Activated naive CD8-positive, alpha-beta T cell (primary cell): ENCODE measurements at regions not wholly inside any gene's neighbourhood (a gene's known extent, or its start where the extent isn't known, plus 50 kb on each side); places are given as distances from the start of the nearest gene placed in this dataset.
"Not testable (repeated sequence)": the region's sequence is repeated elsewhere in the genome, so short reads cannot be mapped to it uniquely, and the experiment has no call there.

Source experiments
- H3K27ac Mint-ChIP-seq: one replicate; pipeline ENCODE4 v1.8.0; 2021; ENCODE audit warnings: mixed read lengths
- H3K27me3 Mint-ChIP-seq: one replicate; pipeline ENCODE4 v1.8.0; 2021; ENCODE audit warnings: mixed read lengths
- H3K36me3 Mint-ChIP-seq: one replicate; pipeline ENCODE4 v1.8.0; 2021; ENCODE audit warnings: mixed read lengths
- H3K4me1 Mint-ChIP-seq: one replicate; pipeline ENCODE4 v1.8.0; 2021; ENCODE audit warnings: low read depth, mixed read lengths
- H3K4me3 Mint-ChIP-seq: one replicate; pipeline ENCODE4 v1.8.0; 2021; ENCODE audit warnings: mild to moderate bottlenecking, mixed read lengths
- H3K9me3 Mint-ChIP-seq: one replicate; pipeline ENCODE4 v1.8.0; 2021; ENCODE audit warnings: low read depth, mixed read lengths

DNA sequence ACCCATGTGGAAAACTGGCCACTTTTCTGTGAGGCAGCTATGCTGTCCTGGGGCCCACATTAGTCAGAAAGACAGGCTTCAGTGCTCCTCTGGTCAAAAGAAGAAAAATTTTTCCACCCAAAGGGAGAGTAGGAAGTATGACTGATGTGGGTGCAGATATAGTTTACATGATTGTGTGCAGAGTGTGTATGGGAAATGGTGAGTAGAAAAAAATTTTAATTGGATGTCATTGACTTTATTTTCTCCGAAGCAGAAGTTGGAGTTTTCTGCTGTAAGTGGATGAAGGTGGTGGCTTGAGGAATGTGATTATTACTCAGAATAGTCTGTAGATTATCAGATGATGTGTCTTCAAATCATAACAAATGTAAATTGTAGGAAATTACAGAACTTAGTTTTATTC, 241.5 kb upstream of the IGFBP7 start:
- Mint-ChIP-seq H3K36me3 (no peaks in the 10 kb centered on the region), H3K4me1 (no peaks in the 10 kb centered on the region), H3K4me3 (no peak overlapping the region), H3K27ac (no peak overlapping the region), H3K9me3 (no peaks in the 10 kb centered on the region), H3K27me3 (peaks cover 2% of the 10 kb centered on the region)

DNA sequence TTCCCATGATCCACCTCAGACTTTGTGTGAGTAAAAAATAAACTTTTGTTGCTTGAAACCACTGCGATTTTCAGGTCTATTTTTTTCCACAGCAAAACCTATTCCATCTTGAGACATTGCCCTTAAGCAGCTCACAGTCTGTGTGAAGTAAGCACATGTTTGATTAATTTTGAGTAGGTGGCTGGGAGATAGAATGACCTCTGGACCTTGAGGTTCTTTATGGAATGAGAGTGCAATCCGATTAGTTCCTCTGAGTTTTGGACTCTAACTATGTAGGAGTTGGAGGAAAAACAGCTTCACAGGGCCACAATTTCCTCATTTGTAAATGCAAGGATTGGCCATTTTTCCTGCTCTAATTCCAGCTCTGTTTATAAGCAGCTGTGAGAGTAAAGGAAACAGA, 234.1 kb upstream of the IGFBP7 start:
- H3K27ac Mint-ChIP-seq: no peak overlapping the region
- H3K9me3 Mint-ChIP-seq: peaks cover 4% of the 10 kb centered on the region
- no peaks in the 10 kb centered on the region for H3K4me1 Mint-ChIP-seq
- H3K36me3 Mint-ChIP-seq: no peaks in the 10 kb centered on the region
- H3K4me3 Mint-ChIP-seq: no peak overlapping the region
- H3K27me3 Mint-ChIP-seq: peaks cover 7% of the 10 kb centered on the region

DNA sequence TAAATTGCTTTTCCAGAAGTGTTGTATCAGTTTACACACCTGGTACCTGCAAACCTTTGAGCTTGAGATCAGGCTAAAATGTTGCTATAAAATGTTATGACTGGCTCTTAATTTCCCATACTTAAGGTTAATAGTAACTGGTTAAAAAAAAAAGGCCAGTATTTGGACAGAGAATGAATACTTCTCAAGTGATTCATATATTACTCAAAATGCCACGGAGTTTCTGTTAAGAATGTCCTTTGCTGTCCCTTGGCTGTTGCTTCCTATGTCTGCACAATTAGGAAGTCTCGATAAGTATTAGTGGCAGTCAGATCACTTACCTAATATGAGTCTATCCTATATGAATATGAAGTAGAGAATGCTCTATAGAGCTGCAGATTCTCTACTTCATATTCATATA, 232.2 kb upstream of the IGFBP7 start:
- H3K4me1 Mint-ChIP-seq: no peaks in the 10 kb centered on the region
- no peak overlapping the region for H3K27ac Mint-ChIP-seq
- H3K4me3 Mint-ChIP-seq: no peak overlapping the region
- peaks cover 9% of the 10 kb centered on the region for H3K27me3 Mint-ChIP-seq
- H3K9me3 Mint-ChIP-seq: peaks cover 4% of the 10 kb centered on the region
- H3K36me3 Mint-ChIP-seq: no peaks in the 10 kb centered on the region

DNA sequence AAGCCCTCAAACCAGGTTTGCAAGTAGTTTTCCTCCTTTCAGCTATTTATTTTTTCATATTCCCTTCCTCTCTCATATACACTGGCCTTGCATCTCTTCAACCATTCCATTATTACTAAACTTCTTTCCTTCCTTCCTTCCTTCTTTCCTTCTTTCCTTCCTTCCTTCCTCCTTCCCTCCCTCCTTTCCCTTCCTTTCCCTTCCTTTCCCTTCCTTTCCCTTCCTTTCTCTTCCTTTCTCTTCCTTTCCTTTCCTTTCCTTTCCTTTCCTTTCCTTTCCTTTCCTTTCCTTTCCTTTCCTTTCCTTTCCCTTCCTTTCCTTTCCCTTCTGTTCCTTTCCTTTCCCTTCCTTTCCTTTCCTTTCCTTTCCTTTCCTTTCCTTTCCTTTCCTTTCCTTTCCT, 228.7 kb upstream of the IGFBP7 start:
- not testable (repeated sequence) for H3K36me3 Mint-ChIP-seq, H3K4me3 Mint-ChIP-seq, H3K27me3 Mint-ChIP-seq, H3K27ac Mint-ChIP-seq, H3K9me3 Mint-ChIP-seq, H3K4me1 Mint-ChIP-seq

DNA sequence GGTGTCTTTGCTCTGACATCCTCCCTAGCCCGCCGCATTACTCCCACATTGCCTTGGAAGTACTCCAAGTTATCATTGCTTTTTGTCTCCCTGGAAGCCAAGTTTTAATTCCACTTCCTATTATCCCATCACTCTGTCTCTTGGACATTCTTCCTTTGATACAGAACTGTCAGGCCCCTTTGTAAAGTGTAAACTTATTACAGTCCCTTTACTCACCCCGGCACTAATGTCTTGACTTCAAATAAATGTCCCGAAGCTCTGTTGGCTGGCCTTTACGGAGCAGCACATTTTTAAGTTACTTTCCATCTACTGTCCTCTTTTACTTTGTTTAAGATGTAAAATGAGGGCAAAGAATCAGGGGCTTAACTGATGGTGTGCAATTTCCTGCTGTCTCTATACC, 223.5 kb upstream of the IGFBP7 start:
- Mint-ChIP-seq H3K9me3 (no peaks in the 10 kb centered on the region), H3K36me3 (no peaks in the 10 kb centered on the region), H3K4me1 (no peaks in the 10 kb centered on the region), H3K4me3 (no peak overlapping the region), H3K27ac (no peak overlapping the region), H3K27me3 (no peaks in the 10 kb centered on the region)

DNA sequence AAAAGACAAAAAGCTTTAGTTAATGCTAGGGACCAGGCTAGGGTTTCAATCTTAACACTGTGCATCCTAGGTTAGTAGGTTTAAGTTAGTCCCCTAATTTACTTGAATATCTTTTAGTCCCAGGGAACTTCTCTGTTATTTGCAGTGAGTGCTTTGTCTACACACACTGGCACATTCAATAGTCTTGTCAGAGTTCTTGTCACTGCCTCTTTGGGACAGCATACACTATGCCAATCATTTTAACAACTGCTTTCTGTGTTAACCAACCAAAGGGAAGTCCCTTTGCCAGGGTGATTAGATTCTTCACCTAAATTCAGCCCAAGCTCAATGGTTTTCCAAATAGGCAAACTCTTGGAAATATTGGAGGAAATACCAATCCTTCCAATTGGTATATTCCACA, 221.8 kb upstream of the IGFBP7 start:
- Mint-ChIP-seq H3K27ac (no peak overlapping the region), H3K9me3 (no peaks in the 10 kb centered on the region), H3K4me3 (no peak overlapping the region), H3K36me3 (no peaks in the 10 kb centered on the region), H3K4me1 (no peaks in the 10 kb centered on the region), H3K27me3 (no peaks in the 10 kb centered on the region)

DNA sequence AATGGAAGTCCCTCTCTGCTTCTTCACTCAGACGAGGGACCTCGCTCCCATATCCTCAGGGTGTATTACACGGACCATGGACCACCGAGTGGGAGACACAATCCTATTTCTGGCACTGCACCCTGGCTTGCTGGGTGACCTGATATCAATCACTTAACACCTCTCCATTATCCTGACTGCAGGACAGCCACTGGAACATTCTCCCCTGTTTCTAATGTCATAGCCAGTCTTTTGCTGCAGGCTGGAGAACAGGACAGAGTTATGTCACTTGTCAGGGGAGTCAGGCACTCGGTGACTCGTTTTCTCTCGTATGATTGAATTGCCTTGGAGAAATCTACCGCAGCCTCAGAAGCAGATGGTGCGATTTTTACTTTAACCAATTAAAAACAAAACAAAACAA, 219.1 kb upstream of the IGFBP7 start:
- Mint-ChIP-seq H3K4me3 (no peak overlapping the region), H3K9me3 (no peaks in the 10 kb centered on the region), H3K27ac (no peak overlapping the region), H3K36me3 (no peaks in the 10 kb centered on the region), H3K27me3 (peaks cover 2% of the 10 kb centered on the region), H3K4me1 (no peaks in the 10 kb centered on the region)

DNA sequence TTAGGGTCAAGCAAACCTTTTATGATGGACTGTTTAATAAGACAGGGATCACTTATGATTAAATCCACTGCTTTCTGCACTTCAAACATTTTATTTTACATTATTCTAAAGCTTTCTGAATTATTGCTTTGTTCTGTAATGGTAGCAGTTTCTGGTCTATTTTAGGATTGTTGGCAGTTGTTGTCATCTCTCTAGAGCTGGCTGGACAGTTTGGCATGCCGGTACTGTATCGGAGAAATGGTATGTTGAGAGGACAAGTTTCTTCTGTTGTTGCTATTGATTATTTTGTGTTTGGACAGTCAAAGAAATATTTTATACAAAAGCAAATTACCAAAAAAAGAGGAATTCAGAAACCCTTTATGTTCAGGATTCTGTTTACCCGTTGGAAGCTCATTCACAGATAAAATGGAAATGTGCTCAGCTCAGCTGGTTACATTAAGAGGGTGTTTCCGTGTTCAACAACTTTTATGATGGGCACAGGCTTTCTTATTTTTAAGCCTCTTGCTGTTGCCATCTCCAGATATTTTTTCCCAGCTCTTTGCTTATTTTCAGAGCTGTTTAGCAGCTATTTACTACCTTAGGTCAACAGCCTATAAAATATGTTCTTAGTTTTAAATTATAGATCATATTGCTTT, 214.6 kb upstream of the IGFBP7 start:
- Mint-ChIP-seq H3K36me3 (no peaks in the 10 kb centered on the region), H3K9me3 (no peaks in the 10 kb centered on the region), H3K4me1 (no peaks in the 10 kb centered on the region), H3K27ac (no peak overlapping the region), H3K4me3 (no peak overlapping the region), H3K27me3 (peaks cover 4% of the 10 kb centered on the region)

DNA sequence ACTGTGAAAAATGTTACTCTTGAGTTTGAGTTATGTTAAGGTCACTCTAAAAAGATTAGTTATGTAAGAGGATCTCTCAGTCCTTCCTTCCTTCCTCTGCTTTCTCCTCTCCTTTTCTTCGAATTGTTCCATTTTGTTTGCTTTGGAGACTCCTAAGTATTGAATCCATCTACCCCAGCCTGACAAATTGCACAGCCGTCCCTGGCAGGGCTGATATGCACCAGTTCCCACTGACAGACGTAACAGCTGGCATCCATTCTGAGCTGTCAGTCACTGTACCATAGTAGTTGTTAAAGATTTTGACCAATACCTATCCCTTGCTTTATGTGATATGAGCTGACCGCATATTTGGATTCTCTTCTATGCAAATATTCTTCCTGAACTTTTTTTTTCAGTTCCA, 210.7 kb upstream of the IGFBP7 start:
- H3K4me3 Mint-ChIP-seq: no peak overlapping the region
- H3K27me3 Mint-ChIP-seq: peaks cover 4% of the 10 kb centered on the region
- no peak overlapping the region for H3K27ac Mint-ChIP-seq
- H3K9me3 Mint-ChIP-seq: no peaks in the 10 kb centered on the region
- H3K36me3 Mint-ChIP-seq: no peaks in the 10 kb centered on the region
- H3K4me1 Mint-ChIP-seq: no peaks in the 10 kb centered on the region

DNA sequence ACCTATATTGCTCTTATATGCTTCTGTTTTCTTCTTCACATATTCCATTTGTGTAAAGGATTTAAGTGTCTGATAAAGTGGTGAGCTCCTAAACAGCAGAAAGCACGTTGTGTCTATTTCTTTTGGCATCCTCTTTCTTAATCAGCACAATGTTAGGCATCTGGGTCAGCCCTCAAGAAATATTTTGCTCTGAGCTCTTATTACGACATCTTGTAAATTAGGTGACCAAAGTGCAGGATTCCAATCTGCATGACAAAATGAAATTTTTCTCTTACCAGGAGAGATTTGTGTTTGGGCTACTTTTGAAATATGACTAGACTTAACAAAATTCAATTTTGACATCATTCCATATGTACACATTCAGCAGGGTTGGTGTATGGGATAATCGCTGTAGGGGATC, 210.0 kb upstream of the IGFBP7 start:
- no peaks in the 10 kb centered on the region for H3K9me3 Mint-ChIP-seq
- peaks cover 2% of the 10 kb centered on the region for H3K27me3 Mint-ChIP-seq
- no peak overlapping the region for H3K4me3 Mint-ChIP-seq
- no peak overlapping the region for H3K27ac Mint-ChIP-seq
- no peaks in the 10 kb centered on the region for H3K4me1 Mint-ChIP-seq
- H3K36me3 Mint-ChIP-seq: no peaks in the 10 kb centered on the region

DNA sequence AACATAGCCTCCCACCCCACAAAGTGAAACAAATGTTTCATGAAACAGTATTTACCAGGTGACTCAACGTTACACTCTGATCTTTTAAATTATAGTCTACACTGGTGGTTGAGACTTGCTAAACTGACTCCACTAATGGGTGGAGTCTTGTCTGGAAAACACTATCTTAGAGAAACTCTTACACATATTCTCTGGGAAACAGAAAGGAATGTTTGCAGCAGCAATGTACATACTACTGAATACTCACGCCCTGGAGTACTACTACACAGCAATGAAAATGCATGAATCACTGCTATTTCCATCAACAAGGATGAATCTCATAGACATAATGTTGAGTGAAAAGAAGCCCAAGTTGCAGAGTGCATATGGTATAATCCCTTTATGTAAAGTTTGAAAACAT, 208.5 kb upstream of the IGFBP7 start:
- H3K27me3 Mint-ChIP-seq: peaks cover 2% of the 10 kb centered on the region
- H3K4me1 Mint-ChIP-seq: no peaks in the 10 kb centered on the region
- no peaks in the 10 kb centered on the region for H3K36me3 Mint-ChIP-seq
- no peak overlapping the region for H3K4me3 Mint-ChIP-seq
- no peaks in the 10 kb centered on the region for H3K9me3 Mint-ChIP-seq
- no peak overlapping the region for H3K27ac Mint-ChIP-seq

DNA sequence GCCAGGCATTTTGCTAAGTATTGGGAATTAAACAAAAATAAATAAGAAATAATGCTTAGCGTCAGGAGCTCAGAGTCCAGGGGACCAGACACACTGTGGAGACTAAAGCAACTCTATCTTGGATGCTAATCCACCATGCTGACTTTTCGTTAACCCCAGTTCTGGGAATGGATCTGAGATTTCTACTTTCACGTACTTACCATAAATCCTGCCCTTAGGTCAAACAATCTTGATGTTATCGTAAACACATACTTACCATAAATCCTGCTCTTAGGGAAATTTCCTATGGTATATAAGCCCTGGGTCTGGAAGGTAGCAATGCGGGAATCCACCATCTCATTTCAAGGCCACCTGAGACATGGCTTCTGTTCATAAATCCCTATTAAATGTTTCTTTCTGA, 204.5 kb upstream of the IGFBP7 start:
- Mint-ChIP-seq H3K27me3 (no peaks in the 10 kb centered on the region), H3K9me3 (no peaks in the 10 kb centered on the region), H3K4me1 (no peaks in the 10 kb centered on the region), H3K4me3 (no peak overlapping the region), H3K27ac (no peak overlapping the region), H3K36me3 (no peaks in the 10 kb centered on the region)

DNA sequence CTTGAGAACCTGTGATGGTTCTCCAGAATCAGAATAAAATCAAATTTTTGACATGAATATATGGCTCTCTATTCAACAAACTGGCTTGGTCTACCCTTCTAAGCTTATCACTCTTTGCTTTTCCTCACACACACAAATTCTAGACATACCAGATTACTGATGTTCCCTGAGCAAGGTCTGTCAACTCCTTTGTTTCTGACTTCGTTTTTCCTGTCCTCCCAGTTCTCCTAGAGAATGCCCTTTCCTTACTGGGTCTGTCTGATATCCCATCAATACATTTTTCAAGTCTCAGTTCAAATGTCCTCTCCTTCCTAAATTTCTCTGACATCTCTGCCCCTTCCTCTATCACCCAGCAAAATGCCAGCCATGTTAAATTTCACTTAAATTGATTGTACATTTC, 202.1 kb upstream of the IGFBP7 start:
- Mint-ChIP-seq H3K9me3 (no peaks in the 10 kb centered on the region), H3K4me1 (no peaks in the 10 kb centered on the region), H3K4me3 (no peak overlapping the region), H3K36me3 (no peaks in the 10 kb centered on the region), H3K27ac (no peak overlapping the region), H3K27me3 (no peaks in the 10 kb centered on the region)

DNA sequence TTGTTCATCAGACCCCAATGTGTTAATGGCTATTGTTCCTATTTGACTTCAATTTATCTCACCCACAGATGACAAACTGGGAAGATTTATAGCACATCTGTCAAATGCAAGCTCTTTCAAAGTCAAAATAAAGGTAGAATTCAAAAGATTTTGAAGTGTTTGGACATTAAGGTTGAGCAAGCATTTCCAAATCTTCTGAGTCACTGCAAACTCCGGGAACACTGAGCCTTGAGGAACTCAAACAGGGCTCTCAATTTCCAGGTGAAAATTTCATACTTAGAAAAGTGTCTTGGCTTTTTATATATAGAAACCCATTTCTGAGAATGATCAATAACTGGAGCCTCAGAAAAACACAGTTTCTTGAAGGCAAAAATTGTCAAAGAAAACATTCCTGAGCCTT, 199.5 kb upstream of the IGFBP7 start:
- no peaks in the 10 kb centered on the region for H3K36me3 Mint-ChIP-seq
- no peaks in the 10 kb centered on the region for H3K9me3 Mint-ChIP-seq
- no peak overlapping the region for H3K27ac Mint-ChIP-seq
- H3K27me3 Mint-ChIP-seq: peaks cover 3% of the 10 kb centered on the region
- no peaks in the 10 kb centered on the region for H3K4me1 Mint-ChIP-seq
- H3K4me3 Mint-ChIP-seq: no peak overlapping the region

DNA sequence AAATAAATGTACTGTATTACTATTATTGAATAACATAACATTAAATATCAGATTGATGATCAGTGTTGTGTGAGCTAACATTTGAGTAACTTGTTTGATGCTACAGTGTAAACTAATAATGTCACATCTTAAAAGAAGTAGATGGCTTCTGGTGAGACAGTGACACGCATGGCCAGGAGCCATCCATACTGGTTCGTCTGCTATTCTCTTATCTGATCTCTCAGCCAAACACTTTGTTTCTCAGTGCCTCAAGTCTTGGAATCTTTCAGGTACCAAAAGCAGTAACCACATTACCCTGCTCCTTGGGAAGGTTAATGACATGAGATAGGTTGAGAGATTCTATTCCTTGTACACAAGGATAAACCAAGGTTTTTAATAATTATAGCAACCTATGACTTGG, 198.1 kb upstream of the IGFBP7 start:
- H3K27me3 Mint-ChIP-seq: peaks cover 3% of the 10 kb centered on the region
- H3K4me1 Mint-ChIP-seq: no peaks in the 10 kb centered on the region
- H3K27ac Mint-ChIP-seq: no peak overlapping the region
- H3K9me3 Mint-ChIP-seq: no peaks in the 10 kb centered on the region
- H3K4me3 Mint-ChIP-seq: no peak overlapping the region
- H3K36me3 Mint-ChIP-seq: no peaks in the 10 kb centered on the region

DNA sequence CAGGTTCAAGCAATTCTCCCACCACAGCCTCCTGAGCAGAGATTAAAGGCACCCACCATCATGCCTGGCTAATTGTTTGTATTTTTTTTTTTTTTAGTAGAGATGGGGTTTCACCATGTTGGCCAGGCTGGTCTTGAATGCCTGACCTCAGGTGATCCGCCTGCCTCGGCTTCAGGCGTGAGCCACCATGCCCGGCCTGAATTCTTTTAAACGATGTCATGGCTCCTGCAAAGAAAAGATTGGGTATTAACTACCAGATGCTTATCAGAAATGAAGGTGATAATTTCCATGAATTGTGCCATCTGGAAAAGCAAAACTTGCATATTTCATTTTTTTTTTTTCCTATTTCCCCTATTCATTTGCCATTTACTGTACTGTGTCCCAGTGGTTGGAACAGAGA, 195.7 kb upstream of the IGFBP7 start:
- Mint-ChIP-seq H3K9me3 (no peaks in the 10 kb centered on the region), H3K27me3 (peaks cover 3% of the 10 kb centered on the region), H3K36me3 (no peaks in the 10 kb centered on the region), H3K27ac (no peak overlapping the region), H3K4me3 (no peak overlapping the region), H3K4me1 (no peaks in the 10 kb centered on the region)
